NCI-H1105 (cell line): ENCODE measurements at regions not wholly inside any gene's neighbourhood (a gene's known extent, or its start where the extent isn't known, plus 50 kb on each side); places are given as distances from the start of the nearest gene placed in this dataset.

Experiments
- DNase-seq: peaks from one replicate; lab custom pipeline; 2025; lab: John Stamatoyannopoulos, UW

DNA sequence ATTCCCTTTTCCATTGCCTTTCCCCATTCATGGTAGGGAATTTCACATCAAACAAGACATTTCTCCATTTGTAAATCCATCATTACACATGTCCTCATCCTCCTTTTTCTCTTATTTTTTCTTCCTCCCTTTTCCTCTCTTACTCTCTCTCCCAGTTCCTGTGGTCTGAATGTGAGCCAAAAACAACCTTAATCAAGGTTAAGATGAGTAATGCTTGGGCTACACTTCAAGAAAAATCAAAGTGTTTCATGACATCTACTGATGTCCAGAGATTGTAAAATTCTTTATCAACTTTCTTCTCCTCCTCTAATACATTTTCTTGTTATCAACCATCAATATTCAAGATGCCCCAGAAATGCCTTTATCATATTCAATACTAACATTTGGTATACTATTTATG lies 172.5 kb upstream of the PRNP start:
- DNase-seq = no peak

DNA sequence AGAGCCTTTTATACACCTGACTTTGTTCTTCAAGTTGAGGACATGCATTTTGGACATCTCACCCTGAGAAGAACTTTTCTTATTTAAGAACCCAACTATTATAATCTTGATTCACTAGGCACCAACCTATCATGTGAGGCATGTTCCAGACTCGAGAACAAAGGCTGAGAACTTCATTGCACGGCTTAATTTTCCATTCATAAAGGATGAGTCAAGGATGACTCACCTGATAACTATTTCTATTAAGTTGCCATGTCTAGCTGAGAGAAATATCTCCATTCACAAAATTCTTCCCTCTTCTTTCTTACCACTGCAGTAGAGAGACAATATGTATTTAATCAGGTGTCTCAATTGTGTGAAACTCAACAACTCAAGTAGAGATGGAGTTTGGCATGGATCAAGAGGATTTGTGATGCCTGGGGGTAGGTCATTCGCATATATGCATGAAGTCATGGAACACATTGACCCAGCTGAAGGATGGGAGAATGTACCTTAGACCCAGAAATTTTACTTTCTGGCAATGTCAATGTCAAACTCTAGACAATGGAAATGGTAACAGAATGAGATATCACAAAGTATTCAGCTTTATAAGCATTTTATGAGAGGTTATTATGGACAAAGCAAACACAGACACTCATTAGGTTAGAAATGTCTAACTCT lies 173.2 kb upstream of the PRNP start:
- DNase-seq = no peak

DNA sequence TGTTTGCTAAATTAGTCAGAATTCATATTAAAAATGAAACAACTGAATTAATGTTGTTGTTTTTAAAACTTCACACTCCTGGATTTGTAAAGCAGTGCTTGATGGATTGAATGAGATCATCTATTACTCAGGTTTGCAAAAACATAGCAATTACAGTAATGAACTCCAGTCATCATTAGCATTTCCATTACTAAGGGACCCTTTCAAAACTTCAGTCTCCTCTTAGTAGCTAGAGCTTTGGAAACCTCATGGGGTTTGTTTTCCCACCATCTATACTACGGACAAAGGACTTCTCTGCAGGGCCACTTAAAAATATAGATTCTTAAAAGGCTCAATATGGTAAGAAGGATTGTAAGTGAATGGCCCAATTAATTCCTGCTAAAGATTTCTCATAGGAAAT lies 174.5 kb upstream of the PRNP start:
- no peak for DNase-seq

DNA sequence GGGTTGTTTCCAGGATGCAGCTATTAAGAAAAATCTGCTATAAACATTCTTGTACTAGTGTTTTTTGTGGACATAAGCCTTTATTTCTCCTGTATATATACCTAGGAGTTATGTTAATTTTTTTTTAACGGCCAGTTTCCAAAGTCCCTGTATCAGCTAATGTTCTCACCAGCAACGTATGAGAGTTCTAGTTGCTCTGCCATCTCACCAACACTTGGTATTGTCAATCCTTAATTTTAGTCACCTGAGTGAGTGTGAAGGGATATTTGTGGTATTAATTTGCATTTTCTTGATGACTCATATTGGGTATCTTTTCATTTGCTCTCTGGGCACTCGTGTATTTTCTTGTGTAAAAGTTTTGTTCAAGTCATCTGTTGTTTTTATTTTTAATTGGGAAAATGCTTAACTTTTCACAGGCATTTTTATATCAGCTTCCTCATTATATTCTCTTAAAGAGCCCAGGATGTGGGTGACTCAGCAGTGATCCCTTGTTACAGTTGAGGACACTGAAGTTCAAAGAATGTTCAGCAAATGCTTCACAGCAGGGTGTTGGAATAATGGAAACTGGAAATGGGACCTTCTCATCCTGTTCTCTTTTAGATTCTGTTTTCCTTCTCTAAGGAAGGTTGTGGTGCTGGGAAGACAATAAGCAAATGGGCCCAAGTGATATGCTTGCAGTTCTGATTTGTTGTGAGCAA lies 176.3 kb upstream of the PRNP start:
- no peak for DNase-seq

DNA sequence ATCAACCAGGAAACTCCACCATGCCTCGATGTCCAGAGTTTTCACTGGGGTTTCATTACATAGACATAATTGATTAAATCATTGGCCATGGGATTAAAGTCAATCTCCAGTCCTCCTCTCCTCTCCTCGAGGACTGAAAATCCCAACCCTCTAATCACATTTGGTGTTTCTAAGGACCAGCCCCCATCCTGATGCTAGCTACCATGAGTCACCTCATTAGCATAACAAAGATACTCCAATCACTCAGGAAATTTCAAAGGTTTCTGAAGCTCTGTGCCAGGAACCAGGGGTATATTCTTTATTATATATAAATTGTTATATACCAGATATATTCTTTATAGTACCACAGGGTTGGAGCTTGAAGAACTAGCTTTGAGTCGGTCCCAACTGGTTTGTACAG lies 177.5 kb upstream of the PRNP start:
- no peak for DNase-seq

DNA sequence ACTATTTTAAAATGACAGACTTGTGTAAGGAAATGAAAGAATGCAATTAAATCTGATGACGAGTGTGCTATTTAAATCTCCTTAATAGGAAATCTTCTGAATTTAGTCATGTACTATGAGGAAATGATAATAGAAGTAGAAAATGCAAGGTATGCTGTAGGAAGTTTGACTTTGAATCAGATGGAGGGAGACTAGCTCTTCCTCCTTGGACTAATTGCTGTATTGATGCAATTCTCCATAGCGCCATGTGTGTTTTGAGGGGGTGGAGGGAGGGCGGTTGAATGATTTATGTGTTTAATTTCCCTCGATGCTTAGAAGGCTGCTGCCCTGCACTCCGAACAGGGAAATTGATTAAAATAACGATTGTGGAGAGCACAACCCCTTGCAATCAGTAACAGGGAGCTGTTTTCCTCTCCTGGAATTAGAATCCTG lies 179.0 kb upstream of the PRNP start:
- DNase-seq = no peak

DNA sequence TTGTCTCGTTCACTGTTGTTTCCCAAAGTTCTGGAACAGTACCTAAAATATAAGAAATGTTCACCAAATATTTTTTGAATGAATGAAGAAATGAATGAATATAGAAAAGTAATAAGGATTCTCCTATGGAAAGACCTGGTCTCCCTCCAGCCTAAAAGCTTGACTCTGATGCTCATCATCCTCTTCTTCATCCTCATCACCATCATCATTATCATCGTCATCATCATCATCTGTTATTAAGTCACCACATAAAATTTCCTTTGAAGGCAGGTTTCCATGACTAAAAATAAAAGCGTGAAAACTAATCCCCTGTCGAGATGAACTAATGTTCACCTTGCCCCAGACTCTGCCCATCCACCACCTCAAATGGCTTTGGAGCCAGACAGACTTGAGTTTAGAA lies 181.4 kb upstream of the PRNP start:
- DNase-seq = no peak

DNA sequence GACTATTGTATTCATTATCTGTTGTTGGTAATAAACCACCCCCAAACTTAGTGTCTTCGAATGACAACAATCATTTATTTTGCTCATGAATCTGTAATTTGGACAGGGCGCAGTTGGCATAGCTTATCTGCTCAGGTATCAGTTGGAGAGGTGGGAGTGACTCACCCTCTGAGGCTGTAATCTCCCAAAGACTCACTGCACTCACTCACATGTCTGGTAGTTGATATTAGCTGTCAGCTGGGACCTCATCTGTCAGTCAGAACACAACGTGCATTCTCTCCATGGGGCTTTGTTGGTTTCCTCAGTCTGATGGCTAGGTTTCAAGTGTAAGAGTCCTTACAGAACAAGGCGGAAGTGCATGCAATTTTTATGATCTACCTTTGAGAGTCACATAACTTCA lies 183.5 kb upstream of the PRNP start:
- DNase-seq = no peak

DNA sequence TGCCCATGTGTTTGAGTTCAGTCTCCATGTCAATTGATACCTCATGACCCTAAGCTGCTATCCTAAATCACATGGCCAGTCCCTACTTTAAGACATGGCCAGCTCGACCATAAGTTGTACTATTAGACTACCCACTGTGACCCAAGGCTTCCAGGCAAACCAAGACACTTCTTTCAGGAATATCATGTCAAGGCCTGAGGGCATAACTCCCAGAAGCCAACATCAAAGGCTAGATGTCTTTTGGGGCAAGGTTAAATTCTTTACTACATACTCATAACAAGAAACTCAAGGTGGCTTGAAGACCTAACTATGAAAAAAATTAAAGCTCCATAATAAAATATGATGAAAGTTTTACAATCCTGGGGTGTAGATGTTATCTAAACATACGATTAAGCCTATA lies 192.9 kb upstream of the PRNP start:
- DNase-seq = no peak

DNA sequence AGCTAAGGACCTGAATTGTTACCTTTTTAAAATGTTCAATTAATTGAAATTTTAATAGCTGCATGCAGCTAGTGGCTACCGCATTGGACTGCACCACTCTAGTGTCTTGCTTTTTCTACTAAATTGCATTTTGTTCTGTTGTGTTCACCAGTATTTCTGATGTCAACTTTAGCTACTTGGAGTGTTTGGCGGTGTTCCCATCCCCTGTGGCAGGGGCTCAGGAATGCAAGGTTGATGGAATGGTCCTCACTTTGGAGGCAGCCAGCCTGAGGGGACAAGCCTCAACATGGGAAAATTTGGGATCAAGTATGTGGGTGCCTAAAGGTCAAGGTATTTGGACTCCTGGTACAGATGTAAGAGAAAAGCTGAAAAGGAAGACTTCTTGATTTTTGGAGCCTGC lies 194.6 kb upstream of the PRNP start:
- DNase-seq = no peak

DNA sequence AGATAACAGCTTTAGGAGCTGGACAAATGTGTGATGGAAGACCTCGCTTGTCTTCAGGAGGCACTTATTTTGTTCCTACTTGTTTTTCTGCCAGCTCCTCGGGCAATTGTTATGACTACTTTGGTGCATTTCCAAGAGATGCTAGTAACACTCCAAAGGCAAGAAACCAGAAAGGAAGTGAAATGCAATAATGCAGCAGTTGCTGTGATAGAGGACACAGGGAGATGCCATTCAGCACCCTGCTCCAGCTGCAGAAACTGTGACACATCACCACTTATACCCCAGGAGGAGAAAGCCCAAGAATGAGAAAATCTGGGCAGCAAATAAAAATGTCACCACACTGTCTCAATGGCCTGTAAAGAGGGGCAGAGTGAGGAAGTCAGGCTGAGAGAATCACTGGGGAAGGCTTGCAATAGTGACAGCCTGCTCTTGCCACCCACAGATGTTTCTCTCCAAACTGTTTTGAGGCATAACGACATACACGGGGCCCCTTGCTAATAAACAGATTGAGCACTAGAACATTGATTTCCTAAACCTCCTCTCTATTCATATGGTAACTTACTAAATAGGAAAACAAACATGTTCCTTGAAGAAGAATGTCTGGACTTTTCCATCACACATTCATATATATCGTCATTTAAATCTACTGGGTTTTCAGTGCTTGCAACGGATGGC lies 195.5 kb upstream of the PRNP start:
- DNase-seq = no peak

DNA sequence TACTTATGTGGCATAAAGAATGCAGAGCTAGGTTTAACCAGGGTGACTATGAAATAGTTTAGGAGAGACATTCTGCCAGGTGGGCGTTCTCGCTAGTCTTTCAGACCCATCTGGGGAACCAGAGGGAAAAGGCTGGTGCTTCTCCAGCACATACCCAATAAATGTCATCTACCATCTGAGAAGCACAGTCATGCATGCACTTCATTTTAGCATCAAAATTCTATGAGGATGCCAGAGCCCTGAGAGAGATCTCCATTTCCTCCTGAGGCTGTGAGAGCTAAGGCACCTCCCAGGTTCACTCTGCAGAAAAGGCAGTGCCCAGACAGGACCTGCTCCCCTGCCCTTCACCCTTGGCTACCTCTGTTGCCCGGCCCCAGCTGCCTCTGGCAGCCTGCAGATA lies 196.2 kb upstream of the PRNP start:
- no peak for DNase-seq

DNA sequence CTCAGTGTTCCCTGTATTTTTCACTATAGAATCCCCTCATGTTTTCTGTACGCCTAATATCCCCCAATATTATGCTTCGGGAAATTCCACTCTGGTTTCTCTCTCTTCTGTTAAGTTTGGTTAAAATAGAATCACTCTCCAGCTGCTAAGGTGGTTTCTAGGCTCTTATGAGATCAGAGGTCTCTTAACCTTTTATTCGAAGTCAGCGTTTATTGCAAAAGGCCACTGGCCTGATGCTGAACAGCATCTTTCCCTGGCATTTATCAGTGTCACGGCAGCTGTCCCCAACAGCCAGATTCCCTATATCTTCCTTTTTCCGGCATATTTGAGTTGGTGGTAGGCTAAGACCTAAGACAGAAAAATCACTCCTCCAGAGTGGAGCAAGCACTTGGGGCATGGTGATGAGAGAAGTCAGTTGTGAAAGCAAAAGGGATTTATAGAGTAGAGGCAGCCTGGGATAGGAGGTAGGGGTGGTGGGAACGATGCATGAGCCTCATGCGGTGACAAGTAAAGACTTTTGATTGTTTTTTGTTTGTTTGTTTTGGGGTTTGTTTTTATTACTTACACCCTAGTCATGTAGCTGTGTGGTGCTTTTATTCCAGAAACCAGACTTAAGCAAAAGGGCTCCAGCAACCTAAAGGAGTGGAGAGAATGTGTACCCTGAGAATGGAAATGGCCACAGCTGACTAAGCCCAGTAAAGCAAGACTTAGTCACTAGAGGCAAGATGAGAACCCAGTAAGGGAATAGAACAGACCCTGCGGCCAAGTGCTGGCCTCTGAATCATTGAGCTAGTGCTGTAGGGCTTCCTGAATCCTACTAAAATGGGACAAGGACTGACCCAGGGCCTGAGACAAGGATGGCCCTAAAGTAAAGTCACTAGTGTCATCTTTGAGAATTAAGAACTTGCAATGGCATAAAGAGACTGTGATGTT lies 197.6 kb upstream of the PRNP start:
- no peak for DNase-seq

DNA sequence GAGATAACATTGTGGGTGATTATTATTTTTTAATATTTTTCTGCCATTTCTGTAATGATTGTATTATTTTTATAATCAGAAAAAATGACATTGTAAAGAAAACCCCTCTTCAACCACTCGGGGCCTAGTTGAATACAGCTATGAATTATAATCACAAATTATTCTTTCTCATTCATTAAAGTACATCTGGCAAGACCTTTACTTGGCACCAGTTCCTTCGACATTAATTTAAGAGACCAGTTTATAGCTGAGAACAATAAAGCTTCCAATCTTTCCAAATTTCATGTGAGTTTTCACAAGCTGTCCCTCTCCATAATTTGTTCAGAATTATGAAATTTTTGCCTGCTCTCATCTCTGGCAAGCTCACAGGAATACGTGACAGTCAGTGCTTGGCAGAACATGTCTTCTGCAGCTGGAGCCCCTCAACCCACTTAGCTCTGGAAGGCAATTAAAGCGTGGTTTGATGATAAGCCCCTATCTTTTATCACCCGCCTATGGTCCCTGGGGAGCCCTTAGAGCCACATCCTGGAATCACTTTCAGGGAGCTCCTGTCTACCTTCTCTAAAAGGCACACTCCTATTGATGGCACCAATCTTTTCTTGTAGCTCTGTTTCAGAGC lies 201.8 kb upstream of the PRNP start:
- peak; percentile 94 for DNase-seq

DNA sequence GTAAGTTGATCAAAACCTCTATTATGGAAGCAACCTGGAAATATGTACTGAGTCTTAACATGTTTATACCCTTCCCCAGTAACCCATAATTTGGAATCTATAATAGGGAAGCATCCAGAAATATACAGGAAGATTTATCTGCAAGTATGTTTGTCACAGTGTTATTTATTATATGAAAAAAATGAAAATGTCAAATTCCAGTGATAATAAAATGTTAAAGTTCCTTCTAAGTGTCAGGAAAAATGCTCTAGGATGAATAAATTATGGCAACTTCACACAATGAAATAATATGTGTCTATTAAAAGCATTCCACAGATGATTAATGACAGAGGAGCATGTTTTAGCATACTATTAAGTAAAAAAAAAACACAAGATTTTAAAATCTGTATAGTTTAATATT lies 202.3 kb upstream of the PRNP start:
- DNase-seq = no peak

DNA sequence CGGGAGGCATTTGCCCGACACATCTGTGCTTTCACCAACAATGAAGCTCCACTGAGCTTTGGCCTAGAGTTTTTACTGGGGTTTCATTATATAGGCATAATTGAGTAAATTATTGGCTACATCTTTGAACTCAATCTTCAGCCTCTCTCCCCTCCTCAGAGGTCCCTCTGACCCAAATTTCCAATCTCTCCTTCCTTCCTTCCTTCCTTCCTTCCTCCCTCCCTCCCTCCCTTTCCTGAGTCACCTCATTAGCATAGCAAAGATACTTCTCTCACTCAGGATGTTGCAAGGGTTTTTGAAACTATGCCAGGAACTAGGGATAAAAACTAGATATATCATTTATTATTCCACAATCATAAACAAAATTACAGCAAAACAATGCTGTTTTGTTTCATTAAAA lies 202.8 kb upstream of the PRNP start:
- DNase-seq = no peak

DNA sequence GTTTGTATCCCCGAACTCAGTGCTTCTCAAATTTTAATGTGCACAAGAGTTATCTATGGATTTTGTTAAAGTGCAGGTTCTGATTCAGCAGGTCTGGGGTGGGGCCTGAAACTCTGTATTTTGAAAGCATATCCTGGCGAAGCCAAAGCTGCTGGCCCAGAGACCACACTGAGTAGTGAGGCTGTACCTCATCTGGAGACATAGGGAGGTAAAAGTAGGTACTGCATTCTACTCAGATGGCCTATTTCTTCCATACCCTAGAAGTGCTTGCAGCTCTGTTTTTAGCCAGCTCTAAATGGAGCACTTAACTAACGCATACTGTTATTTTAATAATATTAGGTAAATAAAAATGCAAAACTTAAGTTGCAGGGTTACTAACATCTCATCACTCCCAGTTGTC lies 206.2 kb upstream of the PRNP start:
- no peak for DNase-seq

DNA sequence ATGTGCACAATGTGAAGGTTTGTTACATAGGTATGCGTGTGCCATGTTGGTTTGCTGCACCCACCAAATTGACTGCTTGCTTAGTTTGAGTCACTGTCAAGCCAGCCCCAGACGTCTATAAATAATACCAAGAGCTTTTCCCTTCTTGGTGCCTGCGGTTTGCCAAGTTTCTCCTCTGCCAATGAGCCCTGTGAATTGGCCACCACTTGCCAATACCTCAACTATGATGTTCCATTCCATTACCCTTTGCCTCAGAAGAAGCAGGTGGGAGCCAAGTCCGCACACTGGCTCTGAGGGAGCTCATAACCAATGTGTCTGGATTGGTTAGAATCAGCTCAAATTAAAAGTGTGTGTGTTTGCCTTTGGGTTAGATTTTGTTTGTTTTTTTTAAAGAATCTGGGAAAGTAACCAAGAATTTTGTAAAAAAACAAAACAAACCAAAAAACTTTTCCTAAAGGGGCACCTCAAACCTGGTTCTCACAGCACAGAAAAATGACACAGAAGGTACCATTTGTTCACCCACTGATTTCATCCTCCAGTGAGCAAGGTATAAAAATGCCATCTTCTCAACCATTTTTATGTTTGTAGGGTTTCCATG lies 209.3 kb upstream of the PRNP start:
- no peak for DNase-seq

DNA sequence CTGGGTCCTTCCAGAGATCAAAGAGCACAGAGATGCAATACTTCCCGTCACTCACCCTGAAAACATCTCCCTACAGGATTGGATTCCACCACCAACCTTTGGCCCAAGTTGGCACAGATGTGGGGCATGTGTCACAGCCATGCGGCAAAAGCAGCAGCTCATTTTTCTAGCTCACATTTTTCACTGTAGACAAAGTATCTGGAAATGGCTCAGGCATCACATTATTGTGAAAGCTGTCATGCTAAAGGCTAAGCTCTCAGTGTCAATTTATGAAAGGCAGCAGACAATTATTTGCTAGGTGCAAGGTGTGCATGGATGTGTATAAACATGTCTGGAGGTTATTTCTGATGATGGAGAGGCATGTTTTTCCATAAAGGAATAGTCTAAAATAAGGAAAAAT lies 213.3 kb upstream of the PRNP start:
- DNase-seq = no peak

DNA sequence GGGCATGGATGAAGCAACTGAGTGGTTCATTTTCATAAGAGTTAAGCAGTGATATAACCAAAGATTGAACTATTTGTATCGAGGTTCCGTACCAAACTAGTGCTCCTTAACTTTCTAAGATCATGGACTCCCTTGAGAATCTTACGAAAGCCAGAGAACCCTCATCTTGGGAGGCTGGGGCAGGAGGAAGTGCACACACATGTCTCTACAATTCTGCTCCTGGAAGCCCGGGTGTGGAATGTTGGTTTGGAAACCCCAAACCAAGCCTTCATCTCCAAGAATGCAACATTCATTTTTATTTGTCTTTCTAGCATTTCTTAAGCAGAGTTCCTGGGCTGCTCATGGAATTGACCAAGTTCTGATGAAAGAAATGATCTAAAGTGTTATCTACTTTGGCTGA lies 215.0 kb upstream of the PRNP start:
- no peak for DNase-seq

DNA sequence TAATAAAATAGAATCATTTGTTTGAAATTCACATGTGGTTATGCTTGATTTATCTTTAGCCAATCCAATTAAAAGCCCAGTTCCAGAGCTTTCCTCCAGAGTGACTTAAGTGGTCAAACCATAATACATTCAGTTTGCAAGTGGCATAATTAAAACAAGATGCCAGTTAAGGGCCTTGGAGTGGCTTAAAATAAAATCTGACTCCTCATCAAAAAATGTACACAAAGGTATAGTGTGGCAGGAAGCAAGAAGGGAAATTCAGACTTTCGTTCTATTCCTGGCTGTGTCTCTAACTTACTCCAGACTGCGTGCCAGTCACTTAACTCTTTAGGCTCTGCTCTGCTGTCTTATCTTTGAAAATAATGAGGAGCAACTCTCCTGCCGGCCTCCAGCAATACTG lies 215.9 kb upstream of the PRNP start:
- DNase-seq = peak; percentile 30

DNA sequence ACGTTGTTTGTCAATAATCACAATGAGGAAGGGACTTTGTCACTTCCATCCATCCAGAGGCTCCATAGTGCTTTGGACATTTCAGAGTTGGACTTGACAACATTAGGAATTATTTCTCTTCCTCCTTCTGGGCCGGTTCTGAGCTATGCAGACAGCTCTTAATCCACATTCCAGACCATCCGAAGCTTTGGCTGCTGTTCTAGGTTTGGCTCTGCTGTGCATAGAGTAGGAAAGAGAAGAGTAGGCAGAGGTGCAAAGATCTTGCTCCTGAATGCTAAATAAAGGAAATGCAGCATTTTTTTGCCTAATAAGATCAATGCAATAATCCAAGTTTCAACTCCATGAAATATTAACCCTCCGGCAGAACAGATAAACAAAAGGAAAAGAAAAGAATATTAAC lies 216.3 kb upstream of the PRNP start:
- DNase-seq = no peak
